Ecto neural progenitor cell (in vitro differentiated cells): ENCODE measurements at regions not wholly inside any gene's neighbourhood (a gene's known extent, or its start where the extent isn't known, plus 50 kb on each side); places are given as distances from the start of the nearest gene placed in this dataset.
"Not testable (repeated sequence)": the region's sequence is repeated elsewhere in the genome, so short reads cannot be mapped to it uniquely, and the experiment has no call there.

Experiments used
- DNase-seq: peaks from one replicate; pipeline ENCODE4 v3.0.0-alpha.2; 2018; ENCODE audit warnings: low spot score

- no peak for DNase-seq
These were observed 1427.2 kb downstream of the STIM2 start for GRCh38 chr4:28287831-28288233.

- DNase-seq = no peak
These were observed 1435.6 kb downstream of the STIM2 start for GRCh38 chr4:28296239-28296638.

GRCh38 chr4:28310926-28311325, 1450.3 kb downstream of the STIM2 start:
- no peak for DNase-seq

GRCh38 chr4:28312497-28312896, 1451.9 kb downstream of the STIM2 start:
- DNase-seq = not testable (repeated sequence)

GRCh38 chr4:28313729-28314713, 1453.4 kb downstream of the STIM2 start:
- DNase-seq = no peak

GRCh38 chr4:28317221-28317620, 1456.6 kb downstream of the STIM2 start:
- DNase-seq = no peak

- no peak for DNase-seq
These were observed 1473.6 kb downstream of the STIM2 start for GRCh38 chr4:28334249-28334648.

GRCh38 chr4:28341784-28342183, 1481.1 kb downstream of the STIM2 start:
- DNase-seq = no peak

GRCh38 chr4:28350485-28350884, 1489.8 kb downstream of the STIM2 start:
- no peak for DNase-seq

GRCh38 chr4:28351102-28351501, 1490.5 kb downstream of the STIM2 start:
- no peak for DNase-seq

GRCh38 chr4:28351826-28352225, 1491.2 kb downstream of the STIM2 start:
- no peak for DNase-seq

- DNase-seq = no peak
These were observed 1494.4 kb downstream of the STIM2 start for GRCh38 chr4:28354880-28355656.

- peak; percentile 51 for DNase-seq
These were observed 1497.3 kb downstream of the STIM2 start for GRCh38 chr4:28357990-28358389.

- no peak for DNase-seq
These were observed 1498.0 kb downstream of the STIM2 start for GRCh38 chr4:28358606-28359005.

- no peak for DNase-seq
These were observed 1500.0 kb downstream of the STIM2 start for GRCh38 chr4:28360681-28361080.

- DNase-seq = no peak
These were observed 1501.5 kb downstream of the STIM2 start for GRCh38 chr4:28362169-28362568.

- DNase-seq = no peak
These were observed 1508.9 kb downstream of the STIM2 start for GRCh38 chr4:28369499-28369898.

- DNase-seq = no peak
These were observed 1512.5 kb downstream of the STIM2 start for GRCh38 chr4:28373191-28373590.

GRCh38 chr4:28373601-28374000, 1513.0 kb downstream of the STIM2 start:
- no peak for DNase-seq

- no peak for DNase-seq
These were observed 1517.6 kb downstream of the STIM2 start for GRCh38 chr4:28378109-28378830.

- no peak for DNase-seq
These were observed 1525.2 kb downstream of the STIM2 start for GRCh38 chr4:28385801-28386200.

GRCh38 chr4:28386776-28387175, 1526.1 kb downstream of the STIM2 start:
- DNase-seq = no peak
